ENCODE measurements at regions not wholly inside any gene's neighbourhood (a gene's known extent, or its start where the extent isn't known, plus 50 kb on each side); places are given as distances from the start of the nearest gene placed in this dataset.

DNA sequence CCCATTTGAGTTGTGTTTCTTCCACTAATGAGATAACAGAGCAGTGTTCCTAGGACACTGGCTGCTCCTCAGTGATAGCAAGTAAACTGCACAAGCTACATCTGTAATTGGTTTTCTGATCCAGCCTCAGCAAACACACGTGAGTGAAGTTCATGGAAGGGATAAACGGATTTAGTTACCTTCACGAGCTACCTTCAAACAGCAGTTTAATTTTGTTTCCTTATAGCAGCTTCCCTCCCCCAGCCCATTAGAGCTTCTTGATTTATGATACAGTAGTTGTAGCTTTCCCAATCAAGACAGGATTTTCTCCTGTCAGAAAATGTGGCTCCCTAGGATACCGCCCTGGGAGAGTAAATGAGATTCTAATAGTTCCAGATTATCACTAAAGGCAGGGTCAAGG lies 634.2 kb upstream of the FAT1 start:
- Histone ChIP-seq H3K27me3 (ENCODE audit: control insufficient read depth, extremely low read depth, insufficient read depth, low read length) (no peaks in the 10 kb centered on the region), H4K20me1 (ENCODE audit: control insufficient read depth, extremely low read depth, insufficient read depth, low read length) (no peaks in the 10 kb centered on the region), H3K4me3 (ENCODE audit: control insufficient read depth in 2 of 3, extremely low read depth in 1 of 3, insufficient read depth in 2 of 3, low read depth in 1 of 3, low read length in 3 of 3) (no peak overlapping the region), H3K9me1 (ENCODE audit: control insufficient read depth, extremely low read depth, insufficient read depth, low read length) (no peaks in the 10 kb centered on the region), H3K4me1 (ENCODE audit: control insufficient read depth, extremely low read depth, insufficient read depth, low read length) (peaks cover 9% of the 10 kb centered on the region), H3K9ac (ENCODE audit: control insufficient read depth, extremely low read depth, insufficient read depth, low read length) (no peak overlapping the region), H2AFZ (ENCODE audit: control insufficient read depth, low read length) (no peak overlapping the region), H3K36me3 (ENCODE audit: control insufficient read depth in 2 of 2, extremely low read depth in 1 of 2, insufficient read depth in 2 of 2, low read length in 2 of 2) (no peaks in the 10 kb centered on the region), H3K9me3 (ENCODE audit: control insufficient read depth, low read depth, low read length) (no peaks in the 10 kb centered on the region), H3K79me2 (ENCODE audit: control insufficient read depth, insufficient read depth, low read length) (no peaks in the 10 kb centered on the region), H3K4me2 (ENCODE audit: control insufficient read depth, extremely low read depth, insufficient read depth, low read depth, low read length) (no peak overlapping the region), H3K27ac (ENCODE audit: control insufficient read depth, insufficient read depth, low read length) (no peak overlapping the region)
- FAIRE-seq = peak; percentile 9
- no peak for TF ChIP-seq EZH2 (IDR thresholded peaks at IDR 0.05; ENCODE audit: low read length)
- TF ChIP-seq, protein P1, sequence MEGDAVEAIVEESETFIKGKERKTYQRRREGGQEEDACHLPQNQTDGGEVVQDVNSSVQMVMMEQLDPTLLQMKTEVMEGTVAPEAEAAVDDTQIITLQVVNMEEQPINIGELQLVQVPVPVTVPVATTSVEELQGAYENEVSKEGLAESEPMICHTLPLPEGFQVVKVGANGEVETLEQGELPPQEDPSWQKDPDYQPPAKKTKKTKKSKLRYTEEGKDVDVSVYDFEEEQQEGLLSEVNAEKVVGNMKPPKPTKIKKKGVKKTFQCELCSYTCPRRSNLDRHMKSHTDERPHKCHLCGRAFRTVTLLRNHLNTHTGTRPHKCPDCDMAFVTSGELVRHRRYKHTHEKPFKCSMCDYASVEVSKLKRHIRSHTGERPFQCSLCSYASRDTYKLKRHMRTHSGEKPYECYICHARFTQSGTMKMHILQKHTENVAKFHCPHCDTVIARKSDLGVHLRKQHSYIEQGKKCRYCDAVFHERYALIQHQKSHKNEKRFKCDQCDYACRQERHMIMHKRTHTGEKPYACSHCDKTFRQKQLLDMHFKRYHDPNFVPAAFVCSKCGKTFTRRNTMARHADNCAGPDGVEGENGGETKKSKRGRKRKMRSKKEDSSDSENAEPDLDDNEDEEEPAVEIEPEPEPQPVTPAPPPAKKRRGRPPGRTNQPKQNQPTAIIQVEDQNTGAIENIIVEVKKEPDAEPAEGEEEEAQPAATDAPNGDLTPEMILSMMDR (optimal IDR thresholded peaks at IDR 0.05 in 1 of 3, IDR thresholded peaks at IDR 0.05 in 1 of 3, conservative IDR thresholded peaks at IDR 0.05 in 1 of 3; ENCODE audit: extremely low read depth in 1 of 3, insufficient read depth in 2 of 3, low read length in 3 of 3) = no peak
- dilution Hi-C loops (cut with MboI; ENCODE audit: extremely low pct_ligation_motif_present, low sequenced_read_pairs) = no loop called here
- no peak for DNase-seq (ENCODE audit: low read depth, low spot score)

DNA sequence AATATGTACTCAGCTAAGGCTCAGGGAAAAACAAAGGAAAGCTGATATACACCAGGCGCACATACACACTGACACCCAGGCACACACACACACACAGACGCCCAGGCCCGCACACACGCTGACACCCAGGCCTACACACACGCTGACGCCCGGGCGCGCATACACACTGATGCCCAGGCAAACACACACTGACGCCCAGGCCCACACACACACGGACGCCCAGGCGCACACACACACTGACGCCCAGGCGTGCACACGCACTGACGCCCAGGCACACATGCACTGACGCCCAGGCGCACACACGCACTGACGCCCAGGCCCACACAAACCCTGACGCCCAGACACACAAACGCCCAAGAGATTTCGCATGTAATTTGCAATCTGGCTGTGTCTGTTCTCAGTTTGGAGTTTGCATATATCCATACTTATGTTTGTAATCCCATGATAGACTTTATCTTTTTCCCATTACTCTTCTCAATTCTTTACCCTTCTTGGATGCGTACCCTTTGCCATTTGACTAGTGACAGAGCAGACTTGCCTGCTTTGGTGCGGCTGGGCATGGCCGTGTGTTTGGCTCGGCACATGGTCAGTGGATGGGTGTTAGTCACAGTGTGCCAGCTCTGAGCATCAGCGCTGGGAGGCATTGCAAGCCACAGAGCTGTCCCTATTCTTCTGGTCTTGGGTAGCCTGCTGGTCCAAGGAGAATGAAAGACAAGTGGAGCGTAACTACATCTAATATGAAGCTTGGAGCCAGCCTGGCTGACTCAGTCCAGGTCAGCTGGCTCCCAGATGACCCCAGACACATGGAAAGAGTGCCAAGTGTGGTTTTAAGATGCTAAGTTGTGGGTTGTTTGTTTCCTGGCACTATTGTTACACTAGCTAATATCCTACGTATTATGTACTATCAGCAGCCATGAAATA lies 632.4 kb upstream of the ZFP42 start:
- Histone ChIP-seq H3K27ac (ENCODE audit: control insufficient read depth, insufficient read depth, low read length) (no peak overlapping the region), H3K9ac (ENCODE audit: control insufficient read depth, extremely low read depth, insufficient read depth, low read length) (no peak overlapping the region), H3K4me1 (ENCODE audit: control insufficient read depth, extremely low read depth, insufficient read depth, low read length) (no peaks in the 10 kb centered on the region), H3K36me3 (ENCODE audit: control insufficient read depth in 2 of 2, extremely low read depth in 1 of 2, insufficient read depth in 2 of 2, low read length in 2 of 2) (no peaks in the 10 kb centered on the region), H3K27me3 (ENCODE audit: control insufficient read depth, extremely low read depth, insufficient read depth, low read length) (no peaks in the 10 kb centered on the region), H4K20me1 (ENCODE audit: control insufficient read depth, extremely low read depth, insufficient read depth, low read length) (no peaks in the 10 kb centered on the region), H3K4me2 (ENCODE audit: control insufficient read depth, extremely low read depth, insufficient read depth, low read depth, low read length) (no peak overlapping the region), H3K9me1 (ENCODE audit: control insufficient read depth, extremely low read depth, insufficient read depth, low read length) (no peaks in the 10 kb centered on the region), H3K79me2 (ENCODE audit: control insufficient read depth, insufficient read depth, low read length) (no peaks in the 10 kb centered on the region), H2AFZ (ENCODE audit: control insufficient read depth, low read length) (no peak overlapping the region), H3K9me3 (ENCODE audit: control insufficient read depth, low read depth, low read length) (no peaks in the 10 kb centered on the region), H3K4me3 (ENCODE audit: control insufficient read depth in 2 of 3, extremely low read depth in 1 of 3, insufficient read depth in 2 of 3, low read depth in 1 of 3, low read length in 3 of 3) (no peak overlapping the region)
- FAIRE-seq (no peak), DNase-seq (ENCODE audit: low read depth, low spot score) (no peak)
- dilution Hi-C loops (cut with MboI; ENCODE audit: extremely low pct_ligation_motif_present, low sequenced_read_pairs) = no loop called here
- TF ChIP-seq, protein P1 (optimal IDR thresholded peaks at IDR 0.05 in 1 of 3, IDR thresholded peaks at IDR 0.05 in 1 of 3, conservative IDR thresholded peaks at IDR 0.05 in 1 of 3; ENCODE audit: extremely low read depth in 1 of 3, insufficient read depth in 2 of 3, low read length in 3 of 3) = no peak
- no peak for TF ChIP-seq EZH2 (IDR thresholded peaks at IDR 0.05; ENCODE audit: low read length)
